NCI-H2107 (cell line): ENCODE measurements at regions not wholly inside any gene's neighbourhood (a gene's known extent, or its start where the extent isn't known, plus 50 kb on each side); places are given as distances from the start of the nearest gene placed in this dataset.
A peak's percentile ranks its signal among the peaks of the same experiment; 100 is the strongest.

ENCODE experiments used
- DNase-seq: peaks from one replicate; lab custom pipeline; 2025; lab: John Stamatoyannopoulos, UW

DNA sequence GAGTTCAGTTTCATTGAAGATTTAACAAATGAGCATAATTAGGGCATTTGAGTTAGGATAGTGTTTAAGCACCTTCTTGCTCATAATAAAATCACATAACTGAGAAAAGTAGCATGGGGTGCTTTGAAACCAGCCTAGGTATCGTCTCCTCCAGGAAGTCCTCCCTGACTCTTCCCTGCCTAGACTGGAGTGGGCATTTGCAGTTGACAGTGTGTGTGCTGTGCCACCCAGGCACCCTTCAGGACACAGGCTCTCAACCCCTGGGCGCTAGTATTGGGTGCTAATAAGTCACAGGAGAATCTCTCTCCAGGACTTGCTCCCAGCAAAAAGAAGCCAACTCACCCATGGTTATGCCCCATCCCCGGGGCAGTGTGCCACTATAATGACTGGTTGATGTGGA, 584.1 kb downstream of the INSC start:
- DNase-seq: no peak

DNA sequence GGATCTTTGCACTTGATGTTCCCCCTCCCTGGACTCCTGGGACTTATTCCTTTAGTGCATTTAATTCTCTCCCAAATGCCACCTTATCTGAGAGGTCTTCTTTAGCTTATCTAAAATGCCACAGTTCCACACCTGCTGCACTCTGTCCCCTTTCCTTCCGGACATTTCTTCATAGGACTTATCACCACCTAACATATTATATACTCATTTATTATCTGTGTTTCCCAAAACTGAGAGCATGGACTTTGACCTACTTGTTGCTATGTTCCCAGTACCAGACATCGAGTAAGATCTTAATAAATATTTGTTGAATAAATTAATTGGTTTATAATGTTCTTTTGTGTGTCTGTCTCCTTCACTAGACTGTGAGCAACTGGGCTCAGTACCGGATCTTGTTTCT, 585.3 kb downstream of the INSC start:
- no peak for DNase-seq

DNA sequence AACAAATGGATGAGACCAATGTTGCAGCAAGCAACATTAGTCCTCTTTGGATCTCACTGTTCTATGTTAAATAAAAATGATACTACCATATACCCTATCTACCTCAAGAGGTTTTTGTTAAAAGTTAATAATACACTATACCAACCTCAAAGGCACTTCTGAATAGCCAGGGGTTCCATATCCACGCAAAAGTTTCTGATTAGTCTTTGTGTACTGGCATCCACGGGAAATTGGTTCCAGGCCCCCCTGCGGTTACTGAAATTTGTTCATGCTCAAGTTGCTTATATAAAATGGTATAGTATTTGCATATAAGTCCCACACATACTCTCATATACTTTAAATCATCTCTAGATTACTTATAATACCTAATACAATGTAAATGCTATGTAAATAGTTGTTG, 585.7 kb downstream of the INSC start:
- DNase-seq: no peak

DNA sequence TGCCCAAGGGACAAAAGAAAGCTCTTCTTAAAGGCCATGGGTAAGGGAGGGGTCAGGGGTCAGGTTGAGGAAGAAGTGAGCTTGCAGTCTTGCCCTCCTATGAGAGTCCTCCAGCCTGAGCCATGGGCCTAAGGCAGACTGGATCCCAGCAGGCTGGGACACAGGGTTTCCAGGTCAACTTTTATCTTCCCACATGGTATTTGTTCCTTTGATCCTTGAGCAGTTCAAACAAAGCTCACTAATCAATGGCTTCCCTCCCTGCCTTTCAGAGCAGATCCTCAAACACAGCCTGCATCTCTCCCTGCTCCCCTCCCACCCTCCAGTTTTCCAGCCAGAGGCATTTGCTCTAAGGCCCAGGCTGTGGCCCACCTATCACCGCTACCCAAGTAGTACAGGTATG, 589.3 kb downstream of the INSC start:
- no peak for DNase-seq

DNA sequence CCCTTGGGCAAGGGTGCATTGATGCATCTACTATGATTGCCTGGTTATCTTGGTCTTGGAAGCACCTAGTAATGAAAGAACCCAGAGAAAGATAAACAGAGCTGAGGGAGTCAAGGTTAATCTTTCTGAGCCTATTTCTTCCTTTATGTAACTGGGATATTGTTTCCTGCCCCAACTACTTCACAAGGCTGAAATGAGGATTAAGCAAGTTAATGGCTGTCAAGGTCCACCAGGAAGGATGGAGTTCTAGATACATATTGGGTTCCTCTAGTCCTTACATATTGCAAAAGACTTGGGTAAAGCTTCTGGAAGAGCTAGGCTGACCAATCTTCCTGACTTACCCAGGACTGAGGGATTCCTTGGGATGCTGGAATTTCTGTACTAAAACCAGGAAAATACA, 589.8 kb downstream of the INSC start:
- no peak for DNase-seq

DNA sequence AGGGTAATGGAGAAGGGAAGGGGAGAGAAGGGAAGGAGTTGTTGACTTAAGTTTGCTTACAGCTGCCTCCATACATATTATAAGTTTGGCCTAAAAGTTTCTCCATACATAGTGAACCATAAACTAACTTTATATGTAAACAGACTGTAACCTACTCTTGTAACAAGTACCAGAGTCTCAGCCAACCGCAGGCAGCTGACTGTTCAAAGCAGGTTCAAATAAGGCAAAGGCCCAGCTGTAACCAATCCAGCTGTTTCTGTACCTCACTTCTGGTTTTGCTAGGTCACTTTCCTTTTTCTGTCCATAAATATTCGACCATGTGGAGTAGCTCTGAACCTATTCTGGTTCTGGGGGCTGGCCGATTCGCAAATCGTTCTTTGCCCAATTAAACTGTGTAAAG, 591.2 kb downstream of the INSC start:
- DNase-seq: no peak

DNA sequence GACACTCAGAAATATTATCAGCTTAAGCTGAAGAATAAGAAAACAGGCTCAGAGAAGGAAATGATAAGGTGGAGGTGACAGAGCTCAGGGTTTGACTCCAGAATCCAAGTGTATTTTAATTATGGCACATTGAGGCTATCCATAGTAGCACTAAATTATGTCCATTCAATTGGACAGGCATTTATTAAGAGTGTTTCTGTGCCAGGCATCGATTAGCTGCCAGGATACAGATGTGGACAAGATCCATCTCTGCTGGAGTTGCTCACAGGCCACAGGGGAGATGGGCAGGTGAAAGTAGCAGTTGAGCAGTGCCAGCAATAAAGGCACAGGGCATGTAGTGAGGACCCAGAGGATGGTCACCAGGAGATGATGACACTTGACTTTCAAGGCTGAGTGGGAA, 592.5 kb downstream of the INSC start:
- no peak for DNase-seq

DNA sequence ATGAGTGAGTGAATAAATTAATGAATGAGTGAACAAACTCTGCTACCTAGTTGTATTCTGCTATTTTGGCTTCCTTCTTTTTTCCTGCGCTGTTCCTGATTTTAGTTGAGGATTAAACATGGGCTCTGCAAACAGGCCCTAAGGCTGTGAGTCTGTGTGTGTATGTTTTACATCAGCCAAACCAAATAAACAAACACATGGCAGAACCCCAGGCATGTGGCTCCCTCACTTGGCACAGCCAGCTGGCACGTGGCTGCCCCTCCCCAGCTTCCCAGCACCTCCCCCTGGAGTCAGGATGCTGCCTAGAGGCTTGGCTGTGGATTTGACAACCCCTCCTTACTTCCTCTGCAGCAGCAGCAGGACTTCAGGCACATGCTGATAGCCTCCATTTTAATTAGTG, 593.2 kb downstream of the INSC start:
- DNase-seq: peak; percentile 44

DNA sequence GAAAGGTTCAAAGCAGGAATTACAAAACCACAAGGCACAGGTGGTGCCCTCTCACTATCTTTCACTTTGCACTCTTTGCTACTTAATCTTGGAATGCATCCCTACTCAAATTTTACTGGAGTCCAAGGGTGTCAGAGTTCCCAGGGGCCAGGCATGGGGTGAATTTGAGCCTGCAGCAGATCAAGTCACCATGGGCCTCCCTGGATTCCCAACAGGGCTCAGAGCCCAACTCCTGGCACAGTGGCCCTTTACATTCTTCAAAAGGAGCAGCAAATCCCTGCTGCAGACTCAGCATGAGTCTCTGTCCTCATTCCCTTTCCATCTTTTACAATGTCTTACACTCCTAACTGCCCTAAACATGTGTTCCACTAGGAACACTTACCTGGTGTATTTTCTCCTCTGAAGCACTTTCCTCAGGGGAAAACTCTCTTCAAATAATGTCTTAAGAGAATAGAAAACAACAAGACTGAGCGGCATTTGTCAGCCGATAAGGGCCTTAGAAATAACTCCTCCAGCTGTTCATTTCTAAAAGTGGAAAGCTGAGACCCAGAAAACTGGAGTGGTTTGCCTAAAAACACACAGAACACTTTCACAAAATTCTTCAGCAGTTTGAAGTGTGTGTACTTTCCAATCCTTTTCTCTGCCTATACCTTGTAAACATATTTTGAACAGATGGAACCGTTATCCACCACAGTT, 596.0 kb downstream of the INSC start:
- no peak for DNase-seq

DNA sequence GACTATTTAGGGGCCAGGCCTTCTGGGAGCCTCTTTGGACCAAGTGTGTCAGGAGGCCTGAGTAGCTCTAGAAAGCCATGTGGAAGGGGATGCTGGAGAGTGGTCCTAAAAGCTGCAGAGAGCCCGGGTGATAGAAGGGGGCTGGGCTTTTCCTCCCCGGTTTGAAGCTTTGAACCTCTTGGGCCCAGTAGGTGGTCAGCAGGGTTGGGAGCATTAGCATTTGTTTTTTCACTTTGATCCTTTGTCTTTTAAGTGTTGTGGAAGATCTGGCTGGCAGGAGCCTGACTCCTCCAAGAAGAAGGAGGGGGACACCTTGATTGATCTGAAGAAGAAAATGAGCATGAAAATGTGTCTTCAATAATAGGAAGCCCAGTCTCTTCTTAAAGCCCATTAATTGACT, 596.6 kb downstream of the INSC start:
- no peak for DNase-seq

DNA sequence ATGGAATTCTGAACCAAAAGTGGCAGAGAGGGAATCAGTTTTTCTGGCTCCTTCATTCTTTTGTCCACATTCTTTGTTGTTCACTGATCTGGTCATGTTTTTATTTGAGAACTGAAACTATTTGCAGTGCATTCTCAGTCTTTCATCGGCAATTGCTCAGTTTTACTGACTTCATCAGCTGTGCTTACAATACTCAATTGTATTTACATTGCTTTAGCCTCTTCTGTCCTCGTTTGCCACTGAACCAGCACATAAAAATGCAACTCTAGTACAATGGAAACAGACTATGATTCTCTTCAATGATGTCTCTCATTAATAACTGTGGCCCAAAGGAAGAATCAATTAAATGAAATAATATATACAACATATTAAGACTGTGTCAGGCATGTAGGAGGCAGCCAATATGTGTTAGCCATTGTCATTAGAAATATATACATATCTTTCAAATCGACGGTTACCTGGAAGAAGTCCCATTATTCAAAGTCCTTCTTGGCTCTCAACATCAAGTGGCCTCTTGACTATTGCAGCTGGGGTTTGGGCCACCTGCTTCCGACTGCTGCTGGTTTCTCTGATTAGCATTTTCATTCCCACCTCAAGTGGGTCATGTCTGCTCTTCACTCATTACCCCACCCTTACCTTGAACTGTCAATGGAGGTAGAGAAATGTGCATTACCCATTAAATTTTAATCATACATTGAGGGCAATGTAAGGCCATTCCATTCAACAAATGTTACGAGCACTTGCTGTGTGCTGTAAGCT, 600.1 kb downstream of the INSC start:
- DNase-seq: peak; percentile 57

DNA sequence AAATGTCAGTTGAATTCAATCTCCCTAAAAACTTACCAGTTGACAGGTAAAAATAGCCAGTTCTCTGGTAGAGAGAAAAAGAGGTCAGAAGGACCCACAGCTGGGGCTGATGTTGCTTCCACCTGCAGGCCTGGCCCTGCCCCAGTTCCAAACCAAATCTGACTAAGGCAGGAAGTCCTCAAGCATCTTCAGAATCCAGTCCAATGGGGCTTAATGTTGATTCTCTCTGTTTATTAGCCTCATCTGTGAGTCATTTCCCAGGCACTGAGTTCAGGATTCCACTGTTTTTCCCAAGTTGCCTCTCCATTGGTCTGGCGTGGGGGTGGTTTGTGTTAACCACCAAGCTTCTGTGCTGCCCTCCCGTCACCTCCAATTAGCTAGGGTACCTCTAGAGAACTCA, 601.8 kb downstream of the INSC start:
- DNase-seq: no peak

DNA sequence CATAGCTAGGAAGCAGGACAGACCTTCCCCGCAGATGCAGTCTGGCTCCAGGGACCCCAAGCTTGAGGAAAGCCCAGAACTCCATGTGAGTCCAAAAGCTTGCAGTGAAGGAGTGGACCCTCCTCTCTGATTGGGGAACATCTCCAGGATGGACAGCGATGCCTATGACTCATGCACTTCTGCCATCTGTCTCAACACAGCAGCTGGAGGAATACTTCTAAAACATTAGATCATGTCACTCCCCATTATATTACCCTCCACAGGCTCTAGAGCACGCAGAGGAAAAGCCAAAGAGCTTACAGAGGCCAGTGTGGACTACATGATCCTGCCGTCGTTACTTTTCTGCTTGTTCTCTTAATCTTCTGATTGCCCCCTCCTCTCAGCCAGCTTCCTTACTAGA, 605.7 kb downstream of the INSC start:
- DNase-seq: no peak

DNA sequence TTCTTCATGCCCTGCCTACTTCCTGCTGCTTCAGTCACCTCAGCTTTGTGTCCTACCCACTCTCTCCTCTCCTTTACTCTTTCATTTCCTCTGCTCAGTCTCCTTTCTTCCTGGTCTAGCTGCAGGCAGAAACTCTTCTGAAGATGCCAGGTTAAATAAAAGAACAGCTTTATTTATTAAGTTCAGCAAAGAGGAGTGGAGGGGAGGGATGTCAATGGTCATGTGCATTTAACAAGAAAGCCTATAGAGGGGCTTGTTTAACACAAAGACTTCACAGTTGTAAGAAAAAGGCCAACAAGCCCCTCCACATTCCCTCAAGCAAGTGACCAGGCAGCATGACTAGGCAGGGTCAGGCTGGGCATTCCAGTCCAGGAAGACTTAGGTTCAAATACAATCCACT, 609.2 kb downstream of the INSC start:
- DNase-seq: no peak

DNA sequence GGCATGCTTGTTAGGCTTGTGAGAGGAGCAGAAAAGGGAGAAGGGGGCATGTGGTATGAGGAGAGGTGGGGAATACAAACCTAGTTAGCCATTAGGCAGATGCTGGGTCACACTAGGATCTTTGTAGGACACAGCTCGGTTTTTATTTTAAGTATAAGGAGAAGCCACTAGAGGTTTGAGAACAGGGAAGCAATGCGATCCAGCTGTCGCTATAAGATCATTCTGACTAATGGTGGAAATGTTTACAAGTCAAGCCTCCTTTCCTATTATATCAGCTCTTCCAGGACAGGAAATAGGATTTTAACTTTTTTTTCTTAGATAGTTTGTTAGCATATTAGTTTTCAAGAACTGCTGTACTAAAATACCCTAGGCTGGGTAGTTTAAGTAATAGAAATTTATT, 609.9 kb downstream of the INSC start:
- no peak for DNase-seq

DNA sequence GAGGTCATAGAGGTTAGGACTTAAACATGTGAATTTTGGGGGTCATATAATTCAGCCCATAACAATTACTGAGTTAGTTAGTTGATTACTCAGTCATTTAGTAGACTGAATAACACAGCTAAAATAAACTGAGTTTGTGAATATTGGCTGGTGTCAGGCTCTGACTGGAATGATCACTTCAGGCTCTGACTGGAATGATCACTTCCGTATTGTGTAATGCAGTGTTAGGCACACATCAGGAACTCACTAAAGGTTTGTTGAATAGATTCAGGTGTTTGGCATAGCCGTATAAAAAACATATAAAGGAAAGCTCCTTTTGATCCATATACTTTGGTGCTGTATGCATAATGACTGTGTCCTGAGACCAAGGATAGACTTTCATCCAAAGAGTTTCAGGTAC, 610.5 kb downstream of the INSC start:
- no peak for DNase-seq

DNA sequence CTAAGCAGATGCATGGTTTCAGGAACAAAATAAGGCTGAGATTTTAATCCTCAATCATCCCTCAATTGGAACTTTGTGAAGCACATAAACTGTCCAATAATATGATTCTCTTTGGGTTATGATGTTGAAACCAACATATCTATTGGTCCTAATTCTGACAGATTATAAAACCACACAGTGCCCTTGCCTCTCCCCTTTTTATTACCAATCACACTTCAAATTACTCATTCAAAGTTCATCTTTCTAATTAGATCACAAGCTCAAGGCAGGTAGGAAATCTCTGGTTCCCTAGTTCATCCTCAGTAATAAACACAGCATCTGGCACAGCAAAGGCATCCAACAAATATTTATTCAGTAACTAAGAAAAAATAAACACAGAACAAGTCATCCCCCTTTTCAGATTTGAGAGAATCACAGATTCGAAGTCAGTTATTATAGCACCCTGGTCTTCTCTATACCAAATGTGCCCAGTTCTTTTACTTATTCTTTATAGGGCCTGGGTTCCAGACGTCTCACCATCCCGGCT, 611.6 kb downstream of the INSC start:
- no peak for DNase-seq

DNA sequence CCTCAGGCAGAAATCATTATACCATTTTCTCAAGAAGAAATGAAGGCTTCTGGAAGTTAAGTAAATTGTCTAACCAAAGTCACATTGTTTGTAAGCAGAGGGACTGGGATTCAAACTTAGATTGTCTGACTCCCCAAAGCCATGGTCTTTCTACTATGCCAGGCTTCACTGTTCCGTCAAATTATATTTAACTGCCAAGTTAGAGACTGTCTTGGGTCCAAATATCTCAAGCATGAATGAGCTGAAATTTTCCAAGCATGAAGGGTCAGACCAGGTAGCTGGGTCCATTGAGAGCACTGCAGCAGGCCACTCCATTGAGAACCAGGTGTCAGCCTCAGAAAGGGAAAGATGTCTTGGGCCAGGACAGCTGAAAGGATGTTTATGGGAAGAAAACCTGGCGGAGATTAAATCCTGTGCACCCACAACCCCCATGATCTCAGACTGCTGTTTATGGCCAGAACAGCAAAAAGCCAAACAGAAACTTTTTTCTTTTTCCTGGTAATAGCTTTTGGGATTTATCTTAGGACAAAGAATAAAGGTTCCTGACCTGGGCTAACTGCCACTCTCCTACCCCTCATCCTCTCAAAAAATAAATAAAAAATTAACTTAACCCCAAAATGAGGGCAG, 612.3 kb downstream of the INSC start:
- DNase-seq: no peak

DNA sequence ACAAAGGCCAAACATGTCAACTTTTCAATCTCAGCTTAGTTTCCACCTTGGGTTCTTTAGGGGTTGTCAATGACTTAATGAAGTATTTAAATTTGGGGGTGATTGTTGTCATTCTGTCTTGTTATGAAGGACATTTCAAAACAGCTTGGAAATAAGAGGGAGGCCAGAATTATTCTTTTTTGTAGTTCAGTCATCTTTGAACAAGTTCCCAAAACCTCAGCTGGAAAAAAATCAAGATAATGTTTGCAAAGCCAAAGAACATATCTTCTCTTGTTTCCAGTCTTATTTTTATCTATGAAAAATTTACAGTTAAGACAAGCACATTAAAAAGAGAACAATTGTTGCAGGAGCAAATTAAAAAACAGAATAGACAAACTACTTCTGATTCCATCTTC, 612.8 kb downstream of the INSC start:
- DNase-seq: no peak

DNA sequence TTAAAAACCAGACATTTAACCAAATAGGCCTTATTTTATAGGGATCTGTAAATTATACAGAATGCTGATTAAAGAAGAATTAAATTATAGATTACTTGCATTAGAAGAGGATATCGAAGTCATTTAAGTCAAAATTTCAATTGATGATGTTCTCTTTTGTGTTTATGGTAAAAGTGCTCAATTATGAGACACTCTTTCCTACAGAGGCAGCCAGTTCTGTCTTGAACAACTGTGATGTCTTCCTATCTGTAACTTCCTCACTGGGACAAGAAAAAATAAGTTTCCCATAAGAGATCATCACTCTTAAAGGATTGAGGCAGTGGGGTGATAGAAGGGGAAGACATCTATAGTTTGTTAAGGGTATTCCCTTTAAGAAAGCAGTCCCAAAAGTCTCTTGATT, 613.5 kb downstream of the INSC start:
- no peak for DNase-seq

DNA sequence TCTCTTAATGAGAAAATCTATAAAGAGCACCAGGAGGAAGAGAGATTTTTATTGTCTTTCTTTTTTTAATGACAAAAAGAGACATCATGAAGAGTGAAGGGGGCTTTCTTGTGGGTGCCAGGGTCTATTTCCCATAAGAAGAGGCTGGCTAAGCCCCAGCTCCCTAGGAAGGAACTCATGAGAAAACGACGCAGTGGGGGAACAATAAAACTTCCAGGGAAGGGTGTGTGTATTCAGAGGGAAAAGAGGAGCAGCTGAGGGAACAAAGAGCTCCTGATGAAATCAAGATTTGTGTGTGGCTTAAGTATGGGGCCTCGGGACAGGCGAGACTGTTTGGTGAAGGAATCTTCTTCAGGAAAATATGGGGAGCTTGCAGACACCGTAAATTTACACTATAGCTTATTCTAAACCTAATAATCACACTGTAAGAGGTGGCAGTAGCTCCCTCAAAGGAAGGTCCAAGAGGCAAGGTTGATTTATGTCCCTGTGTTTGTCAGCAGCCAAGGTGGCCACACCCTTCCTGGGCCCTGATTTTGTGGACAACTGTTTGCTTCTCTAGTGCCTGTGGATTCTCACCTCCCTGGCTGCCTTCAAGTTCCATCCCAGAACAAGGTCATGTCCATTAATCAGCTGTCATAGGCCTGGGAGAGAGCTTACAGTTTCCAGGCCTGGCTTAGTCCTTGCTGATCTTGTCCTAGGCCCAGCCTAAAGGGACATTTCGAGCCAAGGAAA, 615.7 kb downstream of the INSC start:
- DNase-seq: no peak

DNA sequence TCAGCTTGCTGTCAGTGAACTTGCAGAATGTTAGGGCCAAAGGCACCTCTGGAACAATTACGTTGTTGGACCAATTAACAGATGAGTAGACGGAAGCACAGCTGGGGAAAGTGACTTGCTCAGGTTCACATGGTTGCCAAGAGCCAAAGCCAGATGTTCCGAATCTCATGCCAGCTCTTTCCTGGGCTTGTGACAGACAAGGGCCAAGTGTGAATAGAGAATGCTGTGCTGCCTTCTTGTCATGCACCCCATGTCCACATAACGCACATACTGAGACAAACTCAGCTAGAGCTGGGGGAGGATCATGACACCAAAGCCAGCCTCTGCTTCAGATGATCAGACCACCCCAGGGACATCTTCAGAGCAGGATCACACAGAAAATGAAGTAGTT, 616.3 kb downstream of the INSC start:
- no peak for DNase-seq

DNA sequence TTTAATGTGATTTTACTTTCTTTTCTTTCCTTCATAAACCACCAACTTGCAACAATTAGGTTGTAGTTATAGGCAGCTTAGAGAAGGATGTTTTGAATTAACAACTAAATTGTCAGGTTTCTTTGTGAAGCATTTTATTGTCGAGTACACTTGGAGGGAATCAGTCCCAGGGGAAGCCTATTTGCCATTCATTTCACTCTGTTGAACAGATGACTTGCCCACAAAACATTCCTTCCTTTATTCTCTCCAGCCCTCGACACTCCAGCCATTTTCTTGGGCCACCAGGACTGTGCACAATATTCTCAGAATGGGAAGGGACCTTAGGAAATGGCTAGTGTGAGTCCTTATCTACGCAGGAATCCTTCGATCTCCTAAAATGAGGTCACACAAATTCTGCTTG, 620.6 kb downstream of the SOX6 start:
- DNase-seq: peak; percentile 38
